HCT116 (cell line): ENCODE measurements at regions not wholly inside any gene's neighbourhood (a gene's known extent, or its start where the extent isn't known, plus 50 kb on each side); places are given as distances from the start of the nearest gene placed in this dataset.

Source experiments
- ATAC-seq: fragments of 200-7000 bp; cut with Tn5 transposase; 2 replicates; pipeline ENCODE4 v1.9.1; 2020; ENCODE audit warnings: mild to moderate bottlenecking, moderate library complexity
- BruUV-seq: library from RNA; stranded (reverse); fragments of 400-500 nt; replicated peaks from 2 replicates; lab custom pipeline; 2021; lab: Mats Ljungman, UMichigan
- CTCF ChIA-PET: fragments of 300-600 bp; sonication (Branson Sonifier 250); formaldehyde crosslinking; loops from one replicate; lab custom pipeline; 2021; ENCODE audit warnings: antibody characterized with exemption; lab: Charles Lee
- POLR2A ChIA-PET: fragments of 300-600, 350-600 bp; sonication (Branson Sonifier 250); formaldehyde crosslinking; loops from one replicate; lab custom pipeline; 2021; ENCODE audit warnings: antibody characterized with exemption; lab: Charles Lee
- RAD21 ChIA-PET, 2 experiments: fragments of 300-600 bp; sonication (Branson Sonifier 250); formaldehyde crosslinking; loops; one replicate each; lab custom pipeline; 2023; ENCODE audit warnings: low total read pairs in 2 of 2; ENCODE audit not compliant: uncharacterized antibody in 2 of 2, unreplicated experiment in 2 of 2, low non-redundant PET in 1 of 2; lab: Charles Lee
- DNase-seq: peaks from one replicate; pipeline ENCODE4 v3.0.0-alpha.2; 2010; ENCODE audit warnings: low read depth, low spot score
- H2AFZ ChIP-seq: fragments of 200-600 bp; shearing (Covaris generic), sonication (generic); 2 replicates; pipeline ENCODE4 v1.6.1; 2017; ENCODE audit warnings: low read depth, mixed run types, mixed read lengths, antibody characterized with exemption, low read length; ENCODE audit not compliant: poor library complexity, severe bottlenecking
- H3K27ac ChIP-seq: 2 replicates; pipeline ENCODE4 v1.5.1; 2012; ENCODE audit warnings: low read depth, low read length
- H3K27me3 ChIP-seq: fragments of 200-600 bp; sonication (generic); 2 replicates; pipeline ENCODE4 v1.6.1; 2016; ENCODE audit warnings: mixed run types, low read length, mixed read lengths; ENCODE audit not compliant: insufficient read depth
- H3K36me3 ChIP-seq, 2 experiments: fragments of 200-500 bp in 1 of 2; fragments of 200-600 bp in 1 of 2; sonication (Bioruptor generic) in 1 of 2; sonication (generic) in 1 of 2; 2 replicates each; pipeline versions ENCODE4 v1.5.1 to v1.6.1; 2014 to 2016; ENCODE audit warnings: low read length in 2 of 2, inconsistent platforms in 1 of 2, mixed read lengths in 1 of 2, mixed run types in 1 of 2; ENCODE audit not compliant: insufficient read depth in 2 of 2, control insufficient read depth in 1 of 2
- H3K4me1 ChIP-seq, 2 experiments: fragments of 200-600 bp in 1 of 2; sonication (generic) in 1 of 2; 2 replicates each; pipeline versions ENCODE4 v1.5.1 to v1.6.1; 2012 to 2017; ENCODE audit warnings: low read length in 2 of 2, inconsistent platforms in 1 of 2, mild to moderate bottlenecking in 1 of 2, mixed read lengths in 1 of 2, mixed run types in 1 of 2, moderate library complexity in 1 of 2; ENCODE audit not compliant: insufficient read depth in 2 of 2, control insufficient read depth in 1 of 2
- H3K4me2 ChIP-seq: fragments of 200-600 bp; sonication (generic); 2 replicates; pipeline ENCODE4 v1.6.1; 2017; ENCODE audit warnings: mixed run types, low read length, mixed read lengths
- H3K4me3 ChIP-seq, 2 experiments: fragments of 200-600 bp in 1 of 2; sonication (generic) in 1 of 2; replicated peaks in 1 of 2; 2 replicates each; pipeline ENCODE4 v1.5.1; 2011 to 2016; ENCODE audit warnings: low read length in 2 of 2, control low read depth in 1 of 2, low read depth in 1 of 2, mild to moderate bottlenecking in 1 of 2, mixed read lengths in 1 of 2, mixed run types in 1 of 2
- H3K79me2 ChIP-seq: fragments of 200-600 bp; sonication (generic); 2 replicates; pipeline ENCODE4 v1.6.1; 2017; ENCODE audit warnings: mild to moderate bottlenecking, mixed run types, low read length, moderate library complexity, mixed read lengths; ENCODE audit not compliant: insufficient read depth
- H3K9ac ChIP-seq: fragments of 200-600 bp; sonication (generic); 2 replicates; pipeline ENCODE4 v1.6.1; 2016; ENCODE audit warnings: low read length, mixed read lengths
- H3K9me2 ChIP-seq: fragments of 200-600 bp; sonication (generic), shearing (Covaris generic); 2 replicates; pipeline ENCODE4 v1.6.1; 2017; ENCODE audit warnings: mixed run types, mild to moderate bottlenecking, moderate library complexity; ENCODE audit not compliant: insufficient read depth
- H3K9me3 ChIP-seq, 2 experiments: fragments of 200-500 bp in 1 of 2; fragments of 200-600 bp in 1 of 2; sonication (Bioruptor generic) in 1 of 2; sonication (generic) in 1 of 2; 2 replicates each; pipeline ENCODE4 v1.6.1; 2014 to 2017; ENCODE audit warnings: low read length in 2 of 2, mixed read lengths in 2 of 2, inconsistent platforms in 1 of 2, low read depth in 1 of 2, mild to moderate bottlenecking in 1 of 2, mixed run types in 1 of 2, moderate library complexity in 1 of 2; ENCODE audit not compliant: control insufficient read depth in 1 of 2, insufficient read depth in 1 of 2
- H4K20me1 ChIP-seq: fragments of 200-600 bp; sonication (generic), shearing (Covaris generic); 2 replicates; pipeline ENCODE4 v1.6.1; 2017; ENCODE audit warnings: mixed run types, mild to moderate bottlenecking, moderate library complexity; ENCODE audit not compliant: insufficient read depth
- ATF3 ChIP-seq: IDR thresholded peaks from 2 replicates; pipeline ENCODE4 v1.6.1; 2012
- CBX3 ChIP-seq: IDR thresholded peaks from 2 replicates; pipeline ENCODE4 v1.6.1; 2012; ENCODE audit warnings: low read depth
- CTCF ChIP-seq, 3 experiments: fragments of 200-600 bp in 1 of 3; sonication (generic) in 1 of 3; IDR thresholded peaks in 2 of 3; conservative IDR thresholded peaks in 1 of 3; 2 replicates each; pipeline ENCODE4 v1.5.1; 2012 to 2017; ENCODE audit warnings: low read depth in 2 of 3, low read length in 2 of 3, antibody characterized with exemption in 1 of 3, borderline replicate concordance in 1 of 3, control low read depth in 1 of 3, mild to moderate bottlenecking in 1 of 3, mixed read lengths in 1 of 3, mixed run types in 1 of 3, moderate library complexity in 1 of 3; ENCODE audit not compliant: insufficient read depth in 1 of 3
- EGR1 ChIP-seq: IDR thresholded peaks from 2 replicates; pipeline ENCODE4 v1.6.1; 2012; ENCODE audit warnings: low read depth
- ELF1 ChIP-seq: IDR thresholded peaks from 2 replicates; pipeline ENCODE4 v1.6.1; 2012; ENCODE audit warnings: low read depth, borderline replicate concordance
- FOSL1 ChIP-seq: IDR thresholded peaks from 2 replicates; pipeline ENCODE4 v1.6.1; 2012; ENCODE audit warnings: low read depth
- POLR2A ChIP-seq: IDR thresholded peaks from 2 replicates; pipeline ENCODE4 v1.7.0; 2011; ENCODE audit warnings: borderline replicate concordance; ENCODE audit not compliant: insufficient read depth, insufficient read length; ENCODE audit errors: extremely low read depth
- POLR2AphosphoS5 ChIP-seq: IDR thresholded peaks from 2 replicates; pipeline ENCODE4 v1.6.1; 2011; ENCODE audit warnings: mild to moderate bottlenecking, low read depth, low read length, moderate library complexity
- SIN3A ChIP-seq: IDR thresholded peaks from 2 replicates; pipeline ENCODE4 v1.6.1; 2012; ENCODE audit warnings: low read depth
- SP1 ChIP-seq: IDR thresholded peaks from 2 replicates; pipeline ENCODE4 v1.6.1; 2012; ENCODE audit warnings: low read depth
- SRF ChIP-seq: IDR thresholded peaks from 2 replicates; pipeline ENCODE4 v1.6.1; 2012; ENCODE audit warnings: low read depth
- YY1 ChIP-seq: IDR thresholded peaks from 2 replicates; pipeline ENCODE4 v1.6.1; 2011; ENCODE audit warnings: low read length, low read depth, moderate library complexity, mild to moderate bottlenecking; ENCODE audit not compliant: insufficient replicate concordance; ENCODE audit errors: extremely low read depth
- ZBTB33 ChIP-seq: IDR thresholded peaks from 2 replicates; pipeline ENCODE4 v1.6.1; 2011; ENCODE audit warnings: mild to moderate bottlenecking, low read length, moderate library complexity; ENCODE audit not compliant: insufficient replicate concordance; ENCODE audit errors: extremely low read depth
- ZFX ChIP-seq: fragments of 450-650 bp; IDR thresholded peaks from 2 replicates; pipeline ENCODE4 v1.6.1; 2017
- intact Hi-C: fragments of 100-400 bp; cut with micrococcal nuclease; formaldehyde crosslinking; loops from 2 replicates; pipeline ENCODE4 v1.10.0; 2022

- TF ChIP-seq CBX3 = no peak
- no peak for TF ChIP-seq SIN3A
Observed at GRCh38 chr14:97349463-97349862, 552.3 kb downstream of the VRK1 start (continued).

- no peak for ATAC-seq
- RAD21 ChIA-PET = no interaction called here
- no peak overlapping the region for H2AFZ ChIP-seq
Observed at GRCh38 chr14:97349946-97350345, 552.8 kb downstream of the VRK1 start.

More at GRCh38 chr14:97349946-97350345, 552.8 kb downstream of the VRK1 start:
- TF ChIP-seq POLR2A = no peak
- TF ChIP-seq YY1 = no peak
- TF ChIP-seq SP1 = no peak
- TF ChIP-seq ELF1 = no peak
- no peak for TF ChIP-seq SRF
- TF ChIP-seq ZBTB33 = no peak
- TF ChIP-seq EGR1 = no peak
- no peak for TF ChIP-seq SIN3A
- no peak for TF ChIP-seq ZFX
- no peak for TF ChIP-seq CTCF (IDR thresholded peaks at IDR 0.05 in 2 of 3, conservative IDR thresholded peaks at IDR 0.05 in 1 of 3; ENCODE audit: borderline replicate concordance in 1 of 3, insufficient read depth in 1 of 3, low read depth in 2 of 3, low read length in 2 of 3)
- TF ChIP-seq FOSL1 = no peak
- TF ChIP-seq POLR2AphosphoS5 = no peak
- TF ChIP-seq ATF3 = no peak
- no peak for TF ChIP-seq CBX3
- no peaks in the 10 kb centered on the region for H3K36me3 ChIP-seq
- CTCF ChIA-PET = no interaction called here
- H3K9me2 ChIP-seq = no peaks in the 10 kb centered on the region
- H3K4me1 ChIP-seq = no peaks in the 10 kb centered on the region
- POLR2A ChIA-PET = no interaction called here
- H3K4me3 ChIP-seq = no peak overlapping the region
- H3K9me3 ChIP-seq = no peaks in the 10 kb centered on the region
- no peaks in the 10 kb centered on the region for H3K27me3 ChIP-seq
- no TSS peak for BruUV-seq
- H3K79me2 ChIP-seq = no peaks in the 10 kb centered on the region
- H3K27ac ChIP-seq = no peak overlapping the region
- H4K20me1 ChIP-seq = no peaks in the 10 kb centered on the region
- DNase-seq = no peak
- no peak overlapping the region for H3K4me2 ChIP-seq
- H3K9ac ChIP-seq = no peak overlapping the region
- intact Hi-C loops = no loop called here
